HS-27A (cell line): ENCODE measurements at regions not wholly inside any gene's neighbourhood (a gene's known extent, or its start where the extent isn't known, plus 50 kb on each side); places are given as distances from the start of the nearest gene placed in this dataset.
"Not testable (repeated sequence)": the region's sequence is repeated elsewhere in the genome, so short reads cannot be mapped to it uniquely, and the experiment has no call there.

ENCODE experiments used
- DNase-seq: peaks from one replicate; pipeline ENCODE4 v3.0.0-alpha.2; 2012; ENCODE audit warnings: low read depth, missing footprints

DNA sequence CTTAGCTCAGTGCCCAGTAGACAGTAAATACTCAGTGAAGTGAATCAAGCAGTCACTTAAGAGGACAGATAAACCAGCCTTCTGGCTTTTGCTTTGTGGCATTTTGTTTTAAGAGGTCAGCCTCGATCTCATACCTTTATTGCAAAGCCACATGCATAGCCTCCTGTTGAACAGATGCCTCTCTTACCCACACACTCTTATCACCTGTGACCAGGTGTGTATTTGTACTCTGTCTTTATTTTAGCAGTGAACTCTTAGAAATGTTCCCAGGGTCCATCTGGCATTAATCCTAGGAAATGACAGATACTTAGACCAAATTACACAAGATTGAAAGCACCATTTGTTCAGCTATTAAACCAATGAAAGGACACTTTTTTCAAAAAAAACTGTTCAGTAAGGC is 1426.5 kb downstream of the CDH11 start:
- no peak for DNase-seq

DNA sequence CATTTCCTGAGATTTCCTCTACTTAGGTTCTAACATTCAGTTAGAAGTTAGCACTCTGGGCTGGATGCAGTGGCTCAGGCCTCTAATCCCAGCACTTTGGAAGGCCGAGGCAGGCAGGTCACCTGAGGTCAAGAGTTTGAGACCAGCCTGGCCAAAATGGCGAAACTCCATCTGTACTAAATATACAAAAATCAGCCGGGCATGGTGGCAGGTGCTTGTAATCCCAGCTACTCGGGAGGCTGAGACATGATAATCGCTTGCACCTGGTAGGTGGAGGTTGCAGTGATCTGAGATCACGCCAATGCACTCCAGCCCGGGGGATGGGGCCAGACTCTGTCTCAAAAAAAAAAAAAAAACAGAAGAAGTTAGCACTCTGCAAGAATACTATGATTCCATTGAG is 1430.9 kb downstream of the CDH11 start:
- no peak for DNase-seq

GRCh38 chr16:63690267-63690666 is 1431.6 kb downstream of the CDH11 start:
- no peak for DNase-seq

DNA sequence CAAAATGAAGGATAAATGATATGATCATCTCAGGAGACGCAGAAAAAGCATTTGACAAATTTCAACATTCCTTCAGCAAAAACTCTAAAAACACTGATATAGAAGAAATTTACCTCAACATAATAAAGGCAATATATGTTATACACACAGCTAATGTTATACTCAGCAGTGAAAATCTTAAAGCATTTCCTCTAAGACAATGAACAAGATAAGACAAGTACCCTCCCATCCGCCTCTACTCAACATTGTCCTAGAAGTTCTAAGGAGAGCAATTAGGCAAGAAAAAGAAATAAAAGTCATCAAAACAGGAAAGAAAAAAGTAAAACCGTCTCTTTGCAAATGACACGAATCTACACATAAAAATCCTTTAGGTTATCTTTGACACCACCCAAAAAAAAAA is 1432.8 kb downstream of the CDH11 start:
- no peak for DNase-seq

- no peak for DNase-seq
Measured at GRCh38 chr16:63684149-63685101, 1437.4 kb downstream of the CDH11 start.

DNA sequence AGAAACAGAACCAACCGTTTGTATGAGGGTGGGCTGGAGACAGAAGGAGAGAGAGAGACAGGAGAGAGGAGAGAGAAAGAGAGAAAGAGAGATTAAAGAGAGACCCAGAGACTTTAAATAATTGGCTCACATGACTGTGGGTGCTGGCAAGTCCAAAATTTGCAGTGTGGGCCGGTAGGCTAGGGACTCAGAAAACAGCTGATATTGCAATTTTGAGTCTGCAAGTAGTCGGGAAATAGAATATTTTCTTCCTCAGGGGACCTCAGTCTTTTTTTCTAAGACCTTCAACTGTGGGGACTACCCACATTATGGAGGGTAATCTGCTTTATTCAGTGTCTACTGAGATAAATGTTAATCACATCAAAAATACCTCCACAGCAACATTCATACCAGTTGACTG is 1439.0 kb downstream of the CDH11 start:
- no peak for DNase-seq

DNA sequence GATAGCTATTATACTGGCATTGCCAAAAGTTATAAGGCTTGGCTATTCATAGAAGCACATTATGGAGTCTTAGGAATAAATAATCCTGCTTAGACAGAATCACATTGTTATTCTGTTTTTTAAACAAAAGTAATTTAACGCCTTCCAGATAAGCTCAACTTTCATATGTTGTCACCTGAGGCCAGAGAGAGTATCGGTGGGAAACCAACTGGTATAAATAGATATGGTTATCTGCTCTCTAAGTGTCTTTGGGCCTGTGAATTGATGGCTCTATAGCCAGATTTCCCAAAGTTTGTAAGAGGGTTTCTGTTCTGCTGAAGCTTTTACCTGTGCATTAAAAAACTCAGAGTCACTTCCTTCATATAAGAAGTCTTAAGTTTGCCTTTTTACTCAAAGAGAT is 1449.4 kb downstream of the CDH11 start:
- no peak for DNase-seq

GRCh38 chr16:63663155-63663554 is 1458.7 kb downstream of the CDH11 start:
- DNase-seq, result no peak

DNA sequence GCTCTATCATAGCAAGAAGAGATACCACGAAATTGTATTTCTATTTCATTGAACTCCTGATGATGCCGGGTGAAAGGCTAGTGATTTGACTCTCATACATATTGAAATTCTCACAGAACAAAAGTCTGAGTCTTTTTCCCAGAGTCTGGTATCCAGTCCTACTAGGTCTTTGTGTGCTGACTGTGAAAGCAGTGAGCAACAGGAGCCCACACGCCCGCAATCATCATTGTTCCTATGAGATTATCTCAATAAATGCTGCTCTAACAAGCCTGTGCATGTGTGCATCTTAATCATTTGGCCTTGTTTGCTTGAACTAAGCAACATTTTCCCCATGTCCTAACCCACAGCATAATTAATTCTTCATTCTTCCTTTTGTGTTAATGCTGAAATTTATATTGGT is 1466.0 kb downstream of the CDH11 start:
- no peak for DNase-seq

GRCh38 chr16:63653044-63653839 is 1468.6 kb downstream of the CDH11 start:
- no peak for DNase-seq

DNA sequence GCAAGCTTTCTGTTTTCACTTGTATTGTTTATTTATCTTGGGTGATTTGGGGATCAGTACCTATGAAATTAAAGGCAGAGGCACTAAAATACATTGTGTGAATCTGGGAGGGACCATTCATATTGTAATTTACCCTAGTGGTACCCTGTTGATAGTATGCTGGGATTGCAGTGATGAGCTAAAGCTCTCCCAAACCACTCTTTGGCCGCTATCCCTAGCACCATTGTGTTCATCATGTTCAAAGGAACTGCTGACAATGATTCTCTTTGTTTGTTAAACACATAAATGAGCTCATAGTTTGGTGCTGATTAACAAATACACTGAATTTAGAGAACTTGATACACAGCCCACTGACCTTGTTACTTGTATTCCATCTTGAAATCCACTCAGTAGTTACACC is 1469.8 kb downstream of the CDH11 start:
- no peak for DNase-seq

- no peak for DNase-seq
Measured at GRCh38 chr16:63650550-63650949, 1471.3 kb downstream of the CDH11 start.

DNA sequence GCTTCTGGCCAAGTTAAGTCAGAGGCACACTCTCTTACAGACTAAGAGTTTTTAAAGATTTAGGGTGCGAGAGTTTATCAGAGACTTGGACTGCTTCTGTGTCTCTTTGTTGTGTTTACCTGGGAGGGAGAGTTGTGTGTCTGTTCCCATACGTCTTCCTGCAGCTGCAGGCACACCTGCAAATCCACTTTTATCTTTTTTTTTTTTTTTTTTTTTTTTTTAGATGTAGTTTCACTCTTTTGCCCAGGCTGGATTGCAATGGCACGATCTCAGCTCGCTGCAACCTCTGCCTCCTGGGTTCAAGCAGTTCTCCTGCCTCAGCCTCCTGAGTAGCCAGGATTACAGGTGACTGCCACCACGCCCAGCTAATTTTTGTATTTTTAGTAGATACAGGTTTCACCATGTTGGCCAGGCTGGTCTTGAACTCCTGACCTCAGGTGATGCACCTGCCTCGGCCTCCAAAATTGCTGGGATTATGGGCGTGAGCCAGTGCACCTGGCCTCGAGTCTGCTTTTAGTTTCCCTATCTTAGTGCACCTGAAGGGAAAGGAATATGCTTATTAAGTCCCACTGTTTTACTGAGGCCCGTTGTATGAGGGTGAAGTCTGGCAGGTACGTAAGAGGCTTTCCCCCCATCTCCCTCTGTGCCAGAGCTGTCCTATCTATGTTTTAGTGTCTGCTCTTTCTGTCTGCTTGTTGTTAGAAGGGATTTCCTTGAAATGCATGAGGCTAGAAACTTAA is 1488.0 kb downstream of the CDH11 start:
- DNase-seq, result not testable (repeated sequence)

- no peak for DNase-seq
Measured at GRCh38 chr16:63629272-63629671, 1492.6 kb downstream of the CDH11 start.

- no peak for DNase-seq
Measured at GRCh38 chr16:63628812-63629211, 1493.1 kb downstream of the CDH11 start.

DNA sequence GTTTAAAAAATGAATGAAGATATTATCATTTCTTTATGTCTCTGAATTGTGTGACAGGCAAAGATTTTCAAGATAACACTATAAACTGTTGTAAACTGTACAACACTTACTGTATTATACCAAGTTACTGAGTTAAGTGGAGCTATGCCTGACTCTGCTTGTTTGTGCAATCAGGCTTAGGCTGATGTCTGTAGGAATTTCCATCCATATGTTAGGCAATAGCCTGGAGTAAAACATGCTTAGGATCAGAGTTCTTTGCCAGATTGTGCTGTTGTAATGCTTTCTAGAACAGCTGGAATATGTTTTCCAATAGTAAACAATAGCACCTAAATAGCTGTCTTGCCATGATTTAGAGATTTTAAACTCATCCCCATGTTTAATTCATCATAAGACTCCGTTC is 1496.7 kb downstream of the CDH11 start:
- no peak for DNase-seq

GRCh38 chr16:63623551-63624039 is 1498.3 kb downstream of the CDH11 start:
- DNase-seq, result no peak

DNA sequence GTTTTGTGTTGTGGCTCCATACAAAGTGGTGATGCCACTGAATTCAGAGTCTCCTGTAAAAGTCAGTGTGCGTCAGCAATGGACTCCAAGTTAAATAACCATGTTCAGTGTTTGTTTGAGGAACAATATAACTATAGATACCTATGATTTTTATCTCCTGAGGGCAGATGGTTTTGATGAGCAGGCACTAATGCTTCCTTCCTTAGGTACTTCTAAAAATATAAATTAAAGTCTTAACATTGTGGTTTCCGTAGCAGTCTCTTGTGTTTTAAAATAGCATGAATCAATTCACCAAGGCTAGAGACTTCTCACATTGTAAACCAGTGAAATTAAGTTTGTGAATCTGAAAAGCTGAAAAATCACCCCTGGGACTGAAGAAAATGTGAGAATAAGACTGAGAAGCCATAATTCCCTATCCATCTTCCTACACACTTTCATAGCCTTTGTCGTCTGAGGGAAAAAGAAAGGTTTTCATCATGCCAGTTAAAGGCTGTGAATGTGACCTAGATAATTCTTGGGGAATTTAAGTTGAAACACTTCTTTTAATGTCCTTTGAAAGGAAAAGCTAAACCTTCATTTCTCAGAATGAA is 1502.9 kb downstream of the CDH11 start:
- DNase-seq, result no peak

- no peak for DNase-seq
Measured at GRCh38 chr16:63617990-63618763, 1503.7 kb downstream of the CDH11 start.

DNA sequence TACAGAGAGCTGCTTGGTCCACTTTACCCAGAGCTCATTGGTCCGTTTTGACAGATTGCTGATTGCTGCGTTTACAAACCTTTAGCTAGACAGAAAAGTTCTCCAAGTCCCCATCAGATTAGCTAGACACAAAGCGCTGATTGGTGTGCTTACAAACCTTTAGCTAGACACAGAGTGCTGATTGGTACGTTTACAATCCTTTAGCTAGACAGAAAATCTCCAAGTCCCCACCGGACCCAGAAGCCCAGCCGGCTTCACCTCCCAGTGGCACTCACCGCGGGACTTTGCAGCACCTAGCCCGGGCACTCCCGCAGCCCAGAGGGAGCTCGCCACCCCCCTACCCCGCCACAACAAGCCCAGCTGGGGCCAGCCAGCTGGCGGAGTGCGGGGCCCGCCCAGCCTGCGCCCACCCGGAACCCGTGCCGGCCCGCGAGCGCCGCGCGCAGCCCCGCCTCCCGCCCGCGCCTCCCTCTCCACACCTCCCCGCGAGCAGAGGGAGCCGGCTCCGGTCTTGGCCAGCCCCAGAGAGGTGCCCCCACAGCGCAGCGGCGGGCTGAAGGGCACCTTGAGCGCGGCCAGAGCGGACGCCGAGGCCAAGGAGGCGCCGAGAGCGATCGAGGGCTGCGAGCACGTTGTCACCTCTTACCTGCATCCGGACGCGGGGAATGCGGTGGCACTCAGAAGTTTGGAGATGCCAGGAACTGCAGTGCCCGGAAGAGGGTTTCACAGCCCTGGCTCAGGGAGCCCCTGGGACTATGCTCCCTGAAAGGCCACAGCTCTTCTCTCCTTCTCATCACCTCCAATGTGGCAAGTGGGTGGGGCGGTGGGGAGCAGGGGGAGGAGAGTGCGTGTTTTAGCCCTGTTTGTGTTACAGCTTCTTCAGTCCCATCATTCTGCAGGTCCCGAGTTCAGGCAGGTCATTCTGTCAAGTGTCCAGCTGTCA is 1504.5 kb downstream of the CDH11 start:
- no peak for DNase-seq
